H9 (cell line): ENCODE measurements at regions not wholly inside any gene's neighbourhood (a gene's known extent, or its start where the extent isn't known, plus 50 kb on each side); places are given as distances from the start of the nearest gene placed in this dataset.

ENCODE experiments used
- DNase-seq: peaks from one replicate; pipeline ENCODE4 v3.0.0-alpha.2; 2017
- H2AFZ ChIP-seq: one replicate; pipeline ENCODE4 v1.6.1; 2013; ENCODE audit warnings: mild to moderate bottlenecking, low read length, control low read depth, moderate library complexity
- H2AK5ac ChIP-seq: 2 replicates; pipeline ENCODE4 v1.6.1; 2013; ENCODE audit warnings: low read length, control low read depth, mixed read lengths; ENCODE audit not compliant: insufficient read length
- H2BK120ac ChIP-seq: one replicate; pipeline ENCODE4 v1.6.1; 2013; ENCODE audit warnings: low read depth, mild to moderate bottlenecking, low read length, control low read depth, inconsistent platforms; ENCODE audit not compliant: poor library complexity, severe bottlenecking
- H2BK12ac ChIP-seq: 2 replicates; pipeline ENCODE4 v1.6.1; 2013; ENCODE audit warnings: low read length, control low read depth, mixed read lengths, low read depth; ENCODE audit not compliant: insufficient read length
- H2BK15ac ChIP-seq: 2 replicates; pipeline ENCODE4 v1.6.1; 2013; ENCODE audit warnings: low read depth, low read length, control low read depth
- H2BK20ac ChIP-seq: one replicate; pipeline ENCODE4 v1.6.1; 2013; ENCODE audit warnings: low read depth, mild to moderate bottlenecking, low read length, control low read depth, inconsistent platforms; ENCODE audit not compliant: poor library complexity, severe bottlenecking
- H2BK5ac ChIP-seq: 2 replicates; pipeline ENCODE4 v1.6.1; 2013; ENCODE audit warnings: low read length, control low read depth, mixed read lengths; ENCODE audit not compliant: insufficient read length
- H3K14ac ChIP-seq: 2 replicates; pipeline ENCODE4 v1.6.1; 2013; ENCODE audit warnings: low read length, control low read depth; ENCODE audit not compliant: insufficient read depth
- H3K18ac ChIP-seq: 2 replicates; pipeline ENCODE4 v1.6.1; 2013; ENCODE audit warnings: low read depth, mild to moderate bottlenecking, mixed read lengths, low read length, control low read depth; ENCODE audit not compliant: insufficient read length
- H3K23ac ChIP-seq: 2 replicates; pipeline ENCODE4 v1.6.1; 2013; ENCODE audit warnings: low read length, control low read depth, mixed read lengths, low read depth; ENCODE audit not compliant: insufficient read length
- H3K23me2 ChIP-seq: 2 replicates; pipeline ENCODE4 v1.6.1; 2013; ENCODE audit warnings: low read depth, mild to moderate bottlenecking, mixed read lengths, low read length, control low read depth; ENCODE audit not compliant: insufficient read length, poor library complexity, severe bottlenecking
- H3K27ac ChIP-seq: 2 replicates; pipeline ENCODE4 v1.5.1; 2013; ENCODE audit warnings: low read length, control low read depth, mixed read lengths, low read depth; ENCODE audit not compliant: insufficient read length
- H3K27me3 ChIP-seq: 2 replicates; pipeline ENCODE4 v1.6.1; 2013; ENCODE audit warnings: low read length, control low read depth, inconsistent platforms; ENCODE audit not compliant: insufficient read depth
- H3K4ac ChIP-seq: 2 replicates; pipeline ENCODE4 v1.6.1; 2013; ENCODE audit warnings: low read depth, mild to moderate bottlenecking, control low read depth, inconsistent platforms, low read length, moderate library complexity
- H3K4me1 ChIP-seq: 2 replicates; pipeline ENCODE4 v1.6.1; 2013; ENCODE audit warnings: low read length, control low read depth, inconsistent platforms; ENCODE audit not compliant: insufficient read depth
- H3K4me2 ChIP-seq: 2 replicates; pipeline ENCODE4 v1.6.1; 2013; ENCODE audit warnings: low read length, control low read depth, mixed read lengths; ENCODE audit not compliant: insufficient read length, insufficient read depth
- H3K56ac ChIP-seq: 2 replicates; pipeline ENCODE4 v1.6.1; 2013; ENCODE audit warnings: low read depth, mild to moderate bottlenecking, mixed read lengths, low read length, control low read depth; ENCODE audit not compliant: insufficient read length
- H3K79me1 ChIP-seq: 2 replicates; pipeline ENCODE4 v1.6.1; 2013; ENCODE audit warnings: low read depth, mild to moderate bottlenecking, moderate library complexity, low read length, control low read depth, inconsistent platforms; ENCODE audit not compliant: insufficient read depth, poor library complexity, severe bottlenecking
- H3K79me2 ChIP-seq: 2 replicates; pipeline ENCODE4 v1.6.1; 2013; ENCODE audit warnings: low read length, control low read depth, inconsistent platforms; ENCODE audit not compliant: insufficient read depth
- H3K9ac ChIP-seq: 2 replicates; pipeline ENCODE4 v1.6.1; 2013; ENCODE audit warnings: low read length, control low read depth, mixed read lengths; ENCODE audit not compliant: insufficient read length; ENCODE audit errors: extremely low read depth
- H3K9me3 ChIP-seq: one replicate; pipeline ENCODE4 v1.6.1; 2013; ENCODE audit warnings: low read depth, low read length, inconsistent platforms; ENCODE audit not compliant: control insufficient read depth
- H3T11ph ChIP-seq: one replicate; pipeline ENCODE4 v1.6.1; 2013; ENCODE audit warnings: mild to moderate bottlenecking, low read length, control low read depth, inconsistent platforms
- H4K20me1 ChIP-seq: one replicate; pipeline ENCODE4 v1.6.1; 2013; ENCODE audit not compliant: control insufficient read depth, insufficient read length, insufficient read depth
- H4K5ac ChIP-seq: 2 replicates; pipeline ENCODE4 v1.6.1; 2013; ENCODE audit warnings: low read depth, mild to moderate bottlenecking, mixed read lengths, low read length, control low read depth; ENCODE audit not compliant: insufficient read length
- H4K8ac ChIP-seq: replicated peaks from 2 replicates; pipeline ENCODE4 v1.6.1; 2013; ENCODE audit warnings: low read length, control low read depth, mixed read lengths, low read depth; ENCODE audit not compliant: insufficient read length
- H4K91ac ChIP-seq: 2 replicates; pipeline ENCODE4 v1.6.1; 2013; ENCODE audit warnings: low read depth, mild to moderate bottlenecking, moderate library complexity, mixed read lengths, low read length, control low read depth; ENCODE audit not compliant: insufficient read length
- H3K27ac Mint-ChIP-seq, 3 experiments: 2 replicates in 2 of 3; 3 replicates in 1 of 3; pipeline ENCODE4 v1.8.0; 2020 to 2021; ENCODE audit warnings: mixed read lengths in 3 of 3, mild to moderate bottlenecking in 1 of 3, moderate library complexity in 1 of 3
- H3K27me3 Mint-ChIP-seq: 2 replicates; pipeline ENCODE4 v1.8.0; 2021; ENCODE audit warnings: low read depth, mild to moderate bottlenecking, moderate library complexity, mixed read lengths
- H3K36me3 Mint-ChIP-seq, 3 experiments: 2 replicates in 2 of 3; 3 replicates in 1 of 3; pipeline ENCODE4 v1.8.0; 2020 to 2021; ENCODE audit warnings: low read depth in 3 of 3, mixed read lengths in 3 of 3; ENCODE audit not compliant: insufficient read depth in 1 of 3
- H3K4me1 Mint-ChIP-seq, 2 experiments: 2 replicates each; pipeline ENCODE4 v1.8.0; 2020; ENCODE audit warnings: mixed read lengths in 2 of 2
- H3K4me3 Mint-ChIP-seq, 2 experiments: 2 replicates in 1 of 2; 3 replicates in 1 of 2; pipeline ENCODE4 v1.8.0; 2020 to 2021; ENCODE audit warnings: mild to moderate bottlenecking in 2 of 2, mixed read lengths in 2 of 2, moderate library complexity in 1 of 2
- H3K9me3 Mint-ChIP-seq, 2 experiments: 2 replicates in 1 of 2; 3 replicates in 1 of 2; pipeline ENCODE4 v1.8.0; 2020; ENCODE audit warnings: mild to moderate bottlenecking in 2 of 2, mixed read lengths in 2 of 2, moderate library complexity in 1 of 2
- CTCF ChIP-seq: fragments of 200-600 bp; sonication (generic); conservative IDR thresholded peaks from 3 replicates; pipeline ENCODE4 v1.8.0; 2021; ENCODE audit warnings: antibody characterized with exemption, mild to moderate bottlenecking
- WGBS: extraction: QIAGEN DNeasy Blood & Tissue Kit; methylation state at CpG from one replicate; pipeline ENCODE4 v1.1.7; 2013; ENCODE audit warnings: missing lambda C conversion rate, low lambda C conversion rate, mixed read lengths; ENCODE audit not compliant: insufficient read length; ENCODE audit errors: extremely low coverage; 5-methylcytosine and 5-hydroxymethylcytosine counted together

GRCh38 chr13:104296286-104296685 is 1230.1 kb upstream of the SLC10A2 start:
- no peaks in the 10 kb centered on the region for H4K20me1 ChIP-seq
- H3K14ac ChIP-seq = no peak overlapping the region
- no peaks in the 10 kb centered on the region for H3K36me3 Mint-ChIP-seq
- H4K8ac ChIP-seq = no peak overlapping the region
- H3K27ac ChIP-seq = no peak overlapping the region
- no peak for TF ChIP-seq CTCF
- no peak for DNase-seq
- H3K79me1 ChIP-seq = no peaks in the 10 kb centered on the region
- no peak overlapping the region for H3K18ac ChIP-seq
- no peaks in the 10 kb centered on the region for H3K23me2 ChIP-seq
- no peak overlapping the region for H2AK5ac ChIP-seq
- no peak overlapping the region for H4K91ac ChIP-seq
- H3K23ac ChIP-seq = no peak overlapping the region
- no peak overlapping the region for H2BK12ac ChIP-seq
- no peak overlapping the region for H2BK5ac ChIP-seq
- H3K27me3 ChIP-seq = no peaks in the 10 kb centered on the region
- no peak overlapping the region for H3K56ac ChIP-seq
- no peak overlapping the region for H2BK15ac ChIP-seq
- H3K4me3 Mint-ChIP-seq = no peak overlapping the region
- no peak overlapping the region for H3T11ph ChIP-seq
- no peak overlapping the region for H2BK120ac ChIP-seq
- no peak overlapping the region for H2AFZ ChIP-seq
- no peaks in the 10 kb centered on the region for H3K9me3 ChIP-seq
- no peak overlapping the region for H4K5ac ChIP-seq
- WGBS = no CpG with 5 or more reads among the region's 1 CpG
- no peaks in the 10 kb centered on the region for H3K27me3 Mint-ChIP-seq
- H3K27ac Mint-ChIP-seq = no peak overlapping the region
- no peak overlapping the region for H2BK20ac ChIP-seq
- no peak overlapping the region for H3K4me2 ChIP-seq
- no peaks in the 10 kb centered on the region for H3K4me1 Mint-ChIP-seq
- H3K9me3 Mint-ChIP-seq = no peaks in the 10 kb centered on the region
- no peaks in the 10 kb centered on the region for H3K79me2 ChIP-seq
- no peak overlapping the region for H3K9ac ChIP-seq
- H3K4me1 ChIP-seq = no peaks in the 10 kb centered on the region
- no peak overlapping the region for H3K4ac ChIP-seq
